Activated CD4-positive, alpha-beta T cell treated with anti-CD3 and anti-CD28 coated beads for 1 hour (primary cell): ENCODE measurements at regions not wholly inside any gene's neighbourhood (a gene's known extent, or its start where the extent isn't known, plus 50 kb on each side); places are given as distances from the start of the nearest gene placed in this dataset.

Experiments
- DNase-seq: peaks from one replicate; pipeline ENCODE4 v3.0.0-alpha.2; 2020

DNA sequence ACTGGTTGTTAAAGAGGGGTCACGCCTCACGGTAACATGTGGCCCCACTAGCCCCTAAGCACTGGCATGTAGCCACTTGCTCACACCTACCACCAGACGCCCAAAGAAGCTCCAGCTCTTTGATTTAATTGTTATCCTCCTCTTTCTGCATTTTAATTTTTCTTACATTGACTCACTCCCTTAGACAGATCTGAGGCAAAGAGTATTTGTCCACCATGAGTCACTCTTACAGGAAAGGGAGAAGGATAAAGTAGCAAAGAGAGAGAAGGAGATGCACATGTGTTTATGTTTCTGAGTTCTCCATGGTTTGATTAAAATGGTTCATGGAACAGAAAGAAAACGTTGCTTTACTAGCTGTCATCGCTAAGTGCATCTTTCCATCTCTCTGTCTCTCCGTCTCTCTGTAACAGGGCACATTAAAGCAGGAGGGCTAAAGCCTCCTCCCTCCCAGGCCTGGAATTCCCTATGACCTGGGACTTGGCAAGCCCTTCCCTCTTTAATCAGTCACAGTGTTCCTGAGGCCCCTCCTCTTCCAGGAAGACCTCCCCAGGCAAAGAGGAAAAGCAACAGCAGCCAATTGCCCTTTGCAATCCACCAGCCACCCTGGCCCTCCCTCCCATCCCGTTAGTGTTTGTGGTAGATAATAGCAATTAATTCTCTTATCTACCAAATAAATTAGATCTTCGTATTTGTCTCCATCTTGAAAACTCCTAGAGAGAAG, 112.8 kb upstream of the TSHZ2 start:
- no peak for DNase-seq

DNA sequence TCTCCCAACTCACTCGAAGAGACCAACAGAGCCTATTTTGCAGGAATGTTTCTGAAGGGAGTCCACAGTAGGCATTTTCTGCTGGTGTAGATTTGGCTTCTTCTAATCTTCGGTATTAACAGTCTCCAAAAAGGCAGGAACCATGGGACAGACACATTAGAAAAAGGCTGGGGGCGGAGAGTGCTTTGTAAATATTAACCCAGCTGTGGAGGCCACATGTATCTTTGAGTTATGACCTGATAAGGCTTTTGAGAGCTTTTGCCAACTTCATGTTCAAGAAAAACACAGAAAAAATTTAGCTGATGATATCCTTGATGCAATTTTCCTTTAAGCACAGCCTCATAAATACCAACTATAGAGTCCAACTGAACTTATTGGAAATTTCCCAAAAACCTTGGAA, 119.4 kb upstream of the TSHZ2 start:
- DNase-seq: no peak

DNA sequence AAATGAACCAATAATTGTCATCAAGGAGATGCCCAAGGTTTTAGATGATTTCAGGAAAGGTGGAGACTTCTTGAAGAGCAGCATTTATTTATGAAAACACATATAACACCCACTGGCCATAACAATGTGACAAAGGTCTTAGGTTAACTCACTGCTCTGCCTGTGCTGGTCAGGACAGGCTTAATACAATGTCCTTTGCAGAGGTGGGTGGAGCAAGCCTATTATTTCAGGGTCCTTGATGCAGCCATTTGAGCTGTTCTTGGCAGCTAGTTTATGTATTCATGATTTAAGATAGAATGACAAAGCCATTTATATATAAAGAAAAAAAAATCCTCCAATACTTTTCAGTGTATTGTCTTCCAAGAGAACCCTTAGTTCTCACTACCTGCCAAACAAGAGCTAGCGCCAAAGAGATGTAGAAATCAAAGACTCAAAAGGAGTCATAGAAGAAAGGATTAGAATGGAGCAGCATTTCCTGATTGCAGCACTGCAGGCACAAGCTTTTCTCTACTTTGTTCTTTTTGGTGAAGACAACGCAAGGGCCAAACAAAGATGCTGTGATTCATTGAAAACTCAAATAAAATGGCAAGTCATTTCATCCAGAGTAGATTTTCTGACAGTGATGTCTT, 124.3 kb upstream of the TSHZ2 start:
- DNase-seq: no peak

DNA sequence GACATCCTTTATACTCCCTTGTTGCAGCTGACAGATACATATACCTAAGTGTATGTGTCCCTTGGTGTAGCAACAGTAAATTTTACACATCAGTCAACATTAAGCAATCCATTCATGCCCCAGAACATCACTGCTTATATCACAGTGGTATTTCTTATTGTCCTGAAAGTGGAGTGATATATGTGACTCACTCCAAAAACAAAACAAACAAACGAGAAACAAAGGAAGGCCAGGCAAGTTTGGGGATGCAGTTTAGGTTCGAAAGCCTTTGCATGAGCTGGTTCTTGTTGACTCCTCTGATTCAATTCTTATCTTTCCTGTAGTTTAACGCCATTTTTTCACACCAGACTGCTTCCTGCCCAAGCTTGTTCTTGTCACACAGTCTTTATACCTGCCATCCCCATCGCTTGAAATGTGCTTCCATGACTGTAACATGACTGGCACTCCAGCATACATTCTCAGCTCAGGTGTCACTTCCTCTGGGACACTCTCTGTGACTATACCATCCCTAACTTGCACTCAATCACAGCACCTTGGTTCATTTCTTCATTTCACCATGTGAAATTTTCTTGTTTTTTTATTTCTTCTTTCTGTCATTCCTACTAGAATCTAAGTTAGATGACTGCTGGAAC, 125.0 kb upstream of the TSHZ2 start:
- no peak for DNase-seq

DNA sequence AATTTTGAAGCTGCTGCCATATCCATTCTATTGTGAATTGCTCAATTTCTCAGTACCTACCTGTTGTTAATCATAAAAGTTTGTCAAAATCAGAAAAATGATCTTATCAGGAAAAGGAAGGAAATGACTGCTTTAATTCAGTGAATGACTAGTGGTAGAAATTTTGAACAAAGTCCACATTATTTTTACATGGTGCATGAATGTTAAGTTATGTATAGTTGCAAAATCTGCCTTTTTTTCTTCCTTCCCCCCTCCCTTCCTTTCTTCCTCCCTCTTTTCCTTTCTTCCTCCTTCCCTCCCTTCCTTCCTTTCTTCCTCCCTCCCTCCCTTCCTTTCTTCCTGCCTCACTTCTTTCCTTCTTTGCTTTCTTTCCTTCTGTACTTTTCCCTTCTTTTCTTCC, 127.1 kb upstream of the TSHZ2 start:
- no peak for DNase-seq

DNA sequence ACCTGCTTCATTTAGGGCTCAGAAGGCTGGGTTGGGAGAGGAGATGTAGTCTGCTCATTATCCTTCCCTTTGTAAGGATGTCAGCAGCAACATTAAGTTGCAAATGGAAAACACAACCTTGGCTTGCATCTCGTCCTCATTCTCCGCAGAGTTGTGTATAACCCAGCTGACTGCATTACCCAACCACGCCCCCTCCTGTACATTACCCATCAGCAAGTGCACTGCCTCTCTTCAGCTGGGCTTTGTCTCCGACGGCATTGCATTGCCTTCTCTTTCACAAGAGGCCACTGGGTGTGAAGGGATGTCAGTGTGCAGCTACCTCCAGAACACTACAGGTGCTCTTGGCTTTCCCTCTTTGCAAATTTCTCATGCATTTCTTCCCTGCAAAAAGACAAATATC, 128.7 kb upstream of the TSHZ2 start:
- no peak for DNase-seq

DNA sequence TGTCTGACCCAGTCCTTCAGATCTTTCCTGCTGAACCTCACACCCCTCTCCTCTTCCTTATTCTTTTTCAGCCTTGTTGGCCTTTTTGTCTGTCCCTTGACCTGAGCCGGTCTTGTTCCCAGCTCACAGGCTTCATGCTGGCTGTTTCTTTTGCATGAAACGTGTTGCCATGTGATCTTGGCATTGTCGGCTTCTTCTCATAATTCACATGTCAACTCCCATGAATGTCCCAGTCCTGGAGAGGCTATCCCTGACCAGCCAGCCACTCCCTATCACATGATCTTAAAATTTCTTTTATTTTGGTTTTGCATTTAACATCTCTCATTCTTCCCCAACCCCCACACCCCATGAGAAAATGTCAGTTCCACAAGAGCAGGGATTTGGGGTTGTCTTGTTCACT, 131.2 kb upstream of the TSHZ2 start:
- no peak for DNase-seq

DNA sequence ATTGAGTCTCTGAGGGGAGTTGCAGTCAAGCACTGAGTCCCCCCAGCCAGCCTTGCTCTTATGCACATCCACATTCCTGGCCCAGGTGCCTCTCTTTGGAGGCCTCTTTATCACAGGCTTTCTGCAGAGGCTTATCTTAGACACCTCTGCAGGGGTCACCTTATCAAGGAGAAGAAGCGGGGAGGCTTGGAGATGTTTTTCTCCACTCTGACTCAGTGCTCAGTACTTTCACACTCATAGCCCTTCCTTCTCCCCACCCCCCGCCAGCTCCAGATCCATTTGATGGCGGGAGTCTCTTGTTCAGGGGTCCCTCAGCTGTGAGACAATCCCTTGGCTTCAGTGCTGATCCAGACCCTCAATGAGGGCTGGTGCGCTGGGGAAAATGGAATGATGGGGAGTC, 132.1 kb upstream of the TSHZ2 start:
- no peak for DNase-seq

DNA sequence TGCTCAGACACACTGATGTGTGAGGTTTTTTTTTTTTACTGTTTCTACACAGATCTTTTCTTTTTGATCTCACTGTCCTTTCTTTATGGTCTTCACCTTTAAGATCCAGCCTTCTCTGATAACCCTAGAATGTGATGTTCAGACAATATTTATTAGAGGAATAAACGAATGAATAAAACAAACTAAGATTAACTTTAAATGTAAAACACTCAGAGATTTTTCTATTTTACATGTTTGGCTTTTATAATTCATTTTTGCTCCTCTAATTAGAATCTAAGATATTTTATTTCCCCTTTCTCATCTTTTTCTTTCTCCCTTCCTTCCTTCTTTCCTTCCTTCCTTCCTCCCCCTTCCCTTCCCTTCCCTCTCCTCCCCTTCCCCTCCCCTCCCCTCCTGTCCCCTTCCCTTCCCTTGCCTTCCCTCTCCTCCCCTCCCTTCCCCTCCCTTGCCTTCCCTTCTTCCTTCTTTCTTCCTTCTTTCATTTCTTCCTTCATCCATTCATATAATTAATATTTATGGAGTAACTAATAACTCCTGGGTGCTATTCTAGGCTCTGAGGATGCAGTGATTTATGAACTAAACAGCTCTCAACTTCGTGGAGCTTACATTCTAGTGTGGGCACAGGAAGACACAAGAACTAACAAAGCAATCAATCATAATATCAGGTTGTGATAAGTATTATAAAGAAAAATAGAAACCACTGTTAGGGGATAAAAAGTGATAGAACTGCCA, 133.5 kb upstream of the TSHZ2 start:
- DNase-seq: no peak

DNA sequence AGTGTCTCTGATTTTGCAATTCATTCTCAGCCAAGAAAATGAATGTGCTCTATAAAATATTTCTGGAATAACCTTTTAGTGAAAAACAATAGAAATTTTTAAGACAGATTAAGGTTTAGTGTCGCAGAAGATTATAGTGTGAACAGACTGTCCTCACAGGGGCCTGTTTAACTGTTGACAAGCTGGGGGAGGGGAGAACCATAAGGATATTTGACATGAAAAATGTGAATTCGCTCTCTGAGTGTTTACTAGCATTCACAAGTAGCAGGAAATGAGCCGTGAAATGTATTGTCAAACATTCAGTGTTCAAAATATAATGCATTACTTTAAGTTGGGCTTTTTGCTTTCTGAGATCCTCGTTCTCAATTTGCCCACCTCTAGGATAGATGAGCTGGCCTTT, 134.8 kb upstream of the TSHZ2 start:
- no peak for DNase-seq

DNA sequence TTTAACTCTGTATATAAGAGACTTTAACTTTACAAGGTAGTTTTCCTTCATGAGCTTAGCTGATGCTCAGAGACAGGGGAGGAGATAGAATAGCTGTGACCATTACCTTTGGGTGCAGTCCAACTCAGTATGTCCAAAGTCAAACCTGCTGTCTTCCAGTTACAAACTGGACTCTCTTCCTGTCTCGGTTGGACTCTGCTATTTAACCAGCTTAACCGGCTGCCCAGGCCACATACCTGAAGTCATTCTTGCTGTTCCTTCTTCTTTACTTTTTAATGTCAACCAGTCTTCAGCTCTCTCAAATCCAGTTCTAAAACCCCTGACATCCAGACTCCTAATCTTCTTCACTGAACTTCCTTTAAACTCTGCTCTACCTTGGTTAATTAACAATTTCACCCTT, 138.3 kb upstream of the TSHZ2 start:
- no peak for DNase-seq

DNA sequence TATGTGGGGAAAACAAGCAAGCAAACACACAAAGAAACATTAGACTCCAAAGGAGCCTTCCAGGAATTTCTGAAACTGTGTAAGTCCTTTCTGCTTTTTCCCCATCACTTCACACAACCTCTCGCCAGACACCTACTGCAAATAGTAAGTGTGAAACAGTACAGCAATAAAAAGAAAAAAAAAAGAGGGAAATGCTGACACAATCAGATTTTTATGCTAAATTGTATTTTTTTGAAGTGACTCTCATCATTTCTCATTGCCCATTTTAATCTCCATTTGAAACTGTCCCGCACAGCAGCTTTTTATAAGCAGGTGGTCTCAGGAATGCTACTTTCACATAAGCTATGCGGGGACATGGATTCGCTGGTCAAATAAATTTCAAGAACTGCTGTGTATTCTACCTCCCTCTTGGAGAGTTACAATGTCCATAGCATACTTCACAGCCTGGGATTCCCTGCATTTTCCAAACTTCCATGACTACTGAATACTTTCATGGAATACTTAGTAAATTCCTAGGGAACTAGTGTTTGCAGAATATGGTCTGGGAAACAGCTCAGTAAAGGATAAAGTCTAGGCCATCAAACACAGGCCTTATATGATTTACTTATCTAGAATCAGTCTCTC, 139.9 kb upstream of the TSHZ2 start:
- DNase-seq: no peak

DNA sequence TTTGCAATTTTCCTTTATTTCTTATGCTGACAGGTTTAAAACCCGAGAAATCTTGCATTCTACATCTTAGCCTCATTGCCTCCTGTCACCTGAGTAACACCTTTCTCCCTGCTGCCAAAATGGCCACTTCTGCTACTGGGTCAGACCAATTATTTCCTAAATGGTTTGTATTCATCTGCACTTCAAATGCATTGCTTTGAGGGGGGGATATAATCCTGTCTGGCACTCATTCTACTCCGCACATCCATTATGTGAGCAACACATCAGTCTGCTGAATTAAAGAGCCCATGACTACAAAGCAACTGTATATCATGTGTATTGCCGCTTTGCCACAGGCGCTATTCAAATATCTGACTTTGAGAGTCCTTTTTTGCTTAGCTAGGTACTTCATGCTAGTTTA, 141.6 kb upstream of the TSHZ2 start:
- DNase-seq: no peak

DNA sequence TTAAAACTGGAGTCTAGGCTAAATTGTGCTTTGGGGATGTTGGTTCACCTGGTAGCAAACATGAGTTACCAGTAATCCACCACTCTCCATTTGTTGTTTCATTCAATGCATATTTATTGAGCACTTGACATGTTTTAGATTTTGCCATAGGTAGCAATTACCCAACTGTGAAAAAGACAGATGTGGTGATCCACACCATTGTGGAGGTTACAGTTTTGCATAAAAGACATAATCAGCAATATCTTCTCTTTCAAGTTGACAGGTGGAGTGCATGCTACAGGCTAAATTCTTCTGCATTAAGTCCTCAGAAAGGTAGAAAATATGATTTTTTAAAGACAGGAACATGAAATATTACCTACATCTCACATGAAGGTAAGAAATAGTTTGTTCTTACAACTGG, 143.0 kb upstream of the TSHZ2 start:
- no peak for DNase-seq

DNA sequence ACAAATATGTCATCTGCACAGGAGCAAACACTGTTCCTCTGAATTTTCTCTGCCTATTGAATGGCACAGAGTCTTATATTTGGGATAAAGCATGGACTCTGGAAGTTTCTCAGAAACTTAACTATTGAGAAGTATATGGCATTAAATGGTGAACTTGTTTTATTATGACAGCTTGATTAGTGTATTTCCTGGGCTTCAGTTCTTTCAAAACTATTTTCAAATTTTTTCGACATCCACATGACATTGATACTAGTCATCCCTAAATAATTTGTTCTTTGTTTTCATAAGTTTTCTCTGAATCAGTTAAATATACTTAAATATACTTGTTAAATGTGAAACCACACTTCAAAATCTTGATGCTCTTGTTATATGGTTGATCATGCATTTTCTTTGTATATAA, 144.0 kb upstream of the TSHZ2 start:
- DNase-seq: no peak

DNA sequence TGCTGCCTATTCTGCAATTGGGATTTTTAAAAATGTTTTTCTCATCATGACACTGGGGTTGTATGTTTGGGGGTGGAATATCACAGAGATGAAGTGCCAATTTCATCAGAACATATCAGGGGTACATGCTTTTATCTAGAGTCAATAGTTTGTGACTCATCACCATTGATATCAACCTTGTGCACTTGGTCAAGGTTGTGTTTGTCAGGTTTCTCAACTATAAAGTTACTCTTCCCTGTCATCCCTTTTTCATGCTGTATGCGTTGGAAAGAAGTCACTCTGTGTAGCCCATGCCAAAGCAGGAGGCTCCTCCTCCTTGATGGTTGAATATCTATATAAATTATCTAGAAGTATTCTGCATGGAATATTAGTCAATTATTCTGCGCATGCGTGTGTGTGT, 145.4 kb upstream of the TSHZ2 start:
- DNase-seq: no peak

DNA sequence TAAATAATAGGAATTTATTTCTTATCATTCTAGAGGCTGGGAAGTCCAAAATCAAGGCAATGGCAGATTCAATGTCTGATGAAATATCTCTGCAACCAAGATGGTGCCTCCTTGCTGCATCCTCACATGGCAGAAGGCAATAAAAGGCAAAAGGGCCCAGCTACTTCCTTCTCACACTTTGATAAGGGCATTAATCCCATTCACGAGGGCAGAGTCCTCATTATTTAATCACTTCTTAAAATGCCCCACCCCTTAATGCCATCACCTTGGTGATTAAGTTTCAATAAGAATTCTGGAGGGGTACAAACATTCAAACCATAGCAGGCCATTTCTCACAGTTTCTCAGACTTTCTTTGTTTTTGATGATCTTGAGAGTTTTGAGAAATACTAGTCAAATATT, 145.8 kb upstream of the TSHZ2 start:
- no peak for DNase-seq

DNA sequence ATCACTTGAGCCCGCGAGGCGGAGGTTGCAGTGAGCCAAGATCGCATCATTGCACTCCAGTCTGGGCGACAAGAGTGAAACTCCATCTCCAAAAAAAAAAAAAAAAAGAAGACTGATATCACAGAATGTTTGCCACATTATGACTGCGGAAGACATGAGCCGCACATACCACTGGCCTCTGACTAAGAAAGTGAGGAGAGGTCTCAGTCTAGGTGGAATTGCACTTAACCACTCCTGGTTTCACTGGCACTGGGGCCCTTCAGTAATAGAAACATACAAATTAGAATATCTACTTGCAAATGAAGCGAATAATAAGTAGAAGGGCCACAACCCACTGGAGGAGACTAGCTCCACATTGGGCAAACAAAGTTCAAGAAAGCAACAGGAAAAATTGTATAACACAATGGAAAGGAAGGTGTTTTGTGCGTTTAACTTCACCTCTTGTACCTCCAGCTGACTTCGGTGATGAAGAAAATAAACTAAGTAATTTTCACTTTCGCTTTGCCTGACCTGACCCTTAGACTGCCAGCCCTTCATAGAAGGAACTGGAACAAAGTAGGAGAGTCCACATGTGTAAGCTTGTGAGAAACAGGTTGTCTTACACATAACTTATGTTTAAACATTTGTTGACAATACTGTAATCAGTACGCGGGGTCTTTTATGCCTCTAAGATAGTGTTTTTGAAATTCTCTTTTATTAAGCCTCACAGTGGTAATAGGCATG, 147.5 kb upstream of the TSHZ2 start:
- DNase-seq: no peak

DNA sequence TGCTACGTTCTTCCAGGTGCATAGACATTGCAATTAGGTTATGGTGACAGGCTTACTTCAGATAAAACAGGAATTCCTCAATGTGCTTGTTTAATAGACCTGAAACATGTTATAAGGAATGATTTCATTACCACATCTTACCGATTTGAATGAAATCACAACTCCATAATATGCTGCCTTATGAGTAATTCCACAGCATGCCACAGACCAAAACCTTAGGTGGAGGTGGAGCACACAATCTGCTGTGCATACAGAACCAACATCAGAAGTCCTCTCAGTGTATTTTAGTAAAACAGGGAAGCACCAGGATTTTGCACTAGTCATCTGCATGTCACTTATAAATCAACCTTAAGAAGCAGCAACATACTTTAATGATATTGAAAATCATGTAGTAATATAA, 148.9 kb upstream of the TSHZ2 start:
- no peak for DNase-seq

DNA sequence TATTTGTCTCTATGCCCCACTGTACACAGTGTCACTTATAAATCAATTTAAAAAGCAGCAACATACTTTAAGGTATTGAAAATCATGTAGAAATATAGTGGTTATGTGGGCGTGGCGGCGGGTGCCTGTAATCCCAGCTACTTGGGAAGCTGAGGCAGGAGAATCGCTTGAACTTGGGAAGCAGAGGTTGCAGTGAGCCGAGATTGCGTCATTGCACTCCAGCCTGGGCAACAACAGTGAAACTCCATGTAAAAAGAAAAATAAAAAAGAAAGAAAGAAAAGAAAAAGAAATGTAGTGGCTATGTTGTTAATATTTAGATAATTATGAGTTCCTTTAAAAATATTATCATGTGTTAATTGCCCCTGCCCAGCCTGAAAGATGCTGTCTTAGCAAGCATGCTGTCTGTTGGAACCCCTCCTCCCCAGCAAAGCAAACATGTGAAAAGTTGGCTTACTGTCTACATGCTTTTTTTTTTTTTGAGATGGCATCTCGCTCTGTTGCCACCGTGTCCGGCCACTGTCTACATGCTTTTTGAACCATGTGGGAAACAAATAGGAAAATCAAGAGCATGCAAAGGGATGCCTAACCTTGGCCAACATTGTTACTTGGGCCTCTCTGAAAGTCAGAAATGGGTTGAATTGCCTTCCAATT, 151.4 kb upstream of the TSHZ2 start:
- no peak for DNase-seq

DNA sequence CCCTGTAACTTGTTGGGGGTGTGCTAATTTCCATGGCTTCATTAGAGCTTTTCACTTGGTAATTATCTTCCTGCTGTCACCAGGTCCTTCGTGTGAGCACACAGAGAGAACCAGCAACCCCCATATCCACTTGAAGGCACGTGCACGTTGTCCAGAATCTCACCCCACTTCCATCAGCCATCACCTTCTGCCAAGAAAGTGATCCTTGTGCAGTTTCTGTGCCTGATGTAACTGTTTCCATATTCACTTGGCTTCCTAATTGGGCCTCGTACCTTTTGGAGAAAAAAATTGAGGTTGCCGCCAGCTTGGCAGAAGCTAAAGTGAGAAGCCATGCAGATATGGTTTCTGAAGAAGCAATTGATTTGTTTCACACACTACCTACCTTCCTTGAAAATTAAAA, 153.7 kb upstream of the TSHZ2 start:
- no peak for DNase-seq

DNA sequence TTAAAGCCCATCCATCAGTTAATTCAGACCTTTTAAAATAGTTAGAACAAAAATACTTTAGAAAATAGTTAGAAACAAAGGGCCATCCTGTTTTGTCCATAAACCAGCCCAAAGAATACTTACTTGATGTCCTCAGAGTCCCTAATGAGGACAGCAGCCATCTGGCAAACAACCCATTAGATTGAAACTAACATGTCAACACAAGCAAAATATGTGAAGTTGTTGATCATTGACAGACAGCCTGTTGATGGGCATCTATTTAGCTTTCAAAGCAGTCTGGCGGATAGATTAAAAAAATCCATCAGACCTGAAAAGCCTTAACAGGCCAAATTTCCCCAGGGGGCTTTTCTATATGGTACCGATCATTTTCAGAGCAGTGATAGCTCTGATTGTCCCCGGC, 154.2 kb upstream of the TSHZ2 start:
- no peak for DNase-seq
